NCI-H748 treated with DMSO at 0.1 percent for 48 hours (cell line): ENCODE measurements at regions not wholly inside any gene's neighbourhood (a gene's known extent, or its start where the extent isn't known, plus 50 kb on each side); places are given as distances from the start of the nearest gene placed in this dataset.
"Not testable (repeated sequence)": the region's sequence is repeated elsewhere in the genome, so short reads cannot be mapped to it uniquely, and the experiment has no call there.

Experiments used
- DNase-seq: peaks from one replicate; lab custom pipeline; 2025; lab: John Stamatoyannopoulos, UW

DNA sequence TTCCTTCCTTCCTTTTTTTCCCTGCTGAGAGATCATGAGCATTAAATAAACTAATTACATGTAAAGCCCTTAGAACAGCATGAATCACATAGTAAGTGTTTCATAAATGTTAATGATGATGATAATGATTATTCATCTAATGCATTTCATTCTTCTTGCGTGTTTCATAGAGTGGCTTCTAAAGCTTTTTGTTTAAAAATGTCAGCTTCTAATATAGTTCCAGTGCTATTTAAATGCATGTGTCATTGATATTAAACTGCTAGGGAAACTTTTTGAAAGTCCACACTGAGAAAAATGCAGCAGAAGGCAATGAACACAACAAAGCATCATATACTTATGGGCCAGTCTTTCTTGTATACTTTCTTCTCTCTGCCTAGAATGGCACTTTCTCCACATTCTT is 894.8 kb downstream of the REEP3 start:
- no peak for DNase-seq

- no peak for DNase-seq
These were observed 898.3 kb downstream of the REEP3 start for GRCh38 chr10:64419461-64419860.

GRCh38 chr10:64426745-64427144 is 905.5 kb downstream of the REEP3 start:
- DNase-seq, result no peak

DNA sequence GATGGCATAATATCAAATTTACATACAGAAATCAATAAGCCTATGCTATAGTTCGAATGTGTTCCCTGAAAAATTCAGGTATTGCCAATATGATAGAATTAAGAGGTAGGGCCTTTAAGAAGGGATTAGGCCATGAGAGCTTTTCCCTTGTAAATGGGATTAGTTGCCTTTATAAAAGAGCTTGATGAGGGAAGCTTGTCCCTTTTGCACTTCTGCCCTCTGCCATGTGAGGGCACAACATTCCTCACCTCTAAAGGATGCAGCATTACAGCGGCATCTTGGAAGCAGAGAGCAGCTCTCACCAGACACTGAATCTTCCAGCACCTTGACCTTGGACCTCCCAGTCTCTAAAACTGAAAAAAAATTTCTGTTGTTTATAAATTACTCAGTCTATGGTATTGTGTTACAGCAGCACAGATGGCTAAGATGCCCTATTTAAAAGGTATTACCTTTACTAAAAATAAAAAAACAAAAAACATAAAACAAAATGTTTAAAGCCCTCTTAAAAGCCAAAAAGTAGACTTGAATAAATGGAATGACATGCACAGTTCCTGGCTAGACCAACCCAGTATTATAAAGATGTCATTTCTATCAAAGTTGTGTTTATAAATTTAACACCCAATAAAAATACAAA is 909.6 kb downstream of the REEP3 start:
- DNase-seq, result no peak

GRCh38 chr10:64441872-64442271 is 920.7 kb downstream of the REEP3 start:
- not testable (repeated sequence) for DNase-seq

GRCh38 chr10:64444163-64444562 is 923.0 kb downstream of the REEP3 start:
- DNase-seq, result no peak

DNA sequence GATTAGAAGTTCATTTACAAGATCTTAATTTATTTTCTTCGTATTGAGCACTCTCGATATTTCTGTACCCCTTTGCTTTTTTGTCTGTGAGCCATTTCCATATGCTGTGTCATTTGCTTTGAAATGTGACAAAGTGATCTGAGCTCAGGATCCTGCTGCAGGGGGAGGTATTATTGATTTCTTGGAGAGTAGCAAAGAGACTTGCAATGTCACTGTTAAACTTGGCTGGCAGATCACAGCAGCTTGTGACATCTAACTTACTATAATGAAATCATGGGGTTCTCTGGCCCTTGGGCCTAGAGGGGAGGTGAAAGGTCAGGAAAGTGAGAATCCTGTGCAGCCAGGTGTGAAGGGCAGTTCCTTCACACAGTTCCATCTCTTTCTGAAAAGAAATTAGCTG is 923.4 kb downstream of the REEP3 start:
- DNase-seq, result no peak

GRCh38 chr10:64449603-64450002 is 928.4 kb downstream of the REEP3 start:
- no peak for DNase-seq

GRCh38 chr10:64450312-64450711 is 929.1 kb downstream of the REEP3 start:
- DNase-seq, result no peak

- no peak for DNase-seq
These were observed 933.8 kb downstream of the REEP3 start for GRCh38 chr10:64454962-64455361.

GRCh38 chr10:64458306-64458705 is 937.1 kb downstream of the REEP3 start:
- DNase-seq, result no peak

DNA sequence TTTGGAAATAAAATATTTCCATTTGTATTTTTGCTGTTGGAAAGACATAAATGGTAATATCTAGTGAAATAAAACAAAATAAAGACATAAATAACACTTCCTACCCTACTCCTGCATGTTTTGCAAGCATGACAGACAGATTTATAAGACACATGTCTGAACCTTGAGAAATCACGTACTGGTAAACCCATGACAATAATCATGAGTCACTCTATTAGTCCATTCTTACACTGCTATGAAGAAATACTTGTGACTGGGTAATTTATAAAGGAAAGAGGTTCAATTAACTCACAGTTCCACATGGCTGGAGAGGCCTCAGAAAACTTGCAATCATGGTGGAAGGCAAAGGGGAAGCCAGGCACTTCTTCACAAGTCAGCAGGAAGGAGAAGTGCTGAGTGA is 942.2 kb downstream of the REEP3 start:
- DNase-seq, result no peak

DNA sequence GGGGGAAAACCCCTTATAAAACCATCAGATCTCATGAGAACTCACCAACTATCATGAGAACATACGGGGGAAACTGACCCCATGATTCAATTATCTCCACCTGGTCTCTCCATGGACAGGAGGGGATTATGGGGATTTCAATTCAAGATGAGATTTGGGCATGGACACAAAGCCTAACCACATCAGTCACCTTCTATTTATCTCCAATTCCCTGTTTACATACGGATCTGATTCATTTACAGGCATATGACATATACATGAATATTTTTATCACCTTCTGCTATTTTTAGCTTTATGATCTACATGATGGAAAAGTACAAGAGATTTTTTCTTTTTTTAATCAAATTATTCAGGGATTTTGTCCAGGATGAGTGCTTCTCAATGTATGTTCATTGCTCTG is 944.5 kb downstream of the REEP3 start:
- DNase-seq, result no peak

DNA sequence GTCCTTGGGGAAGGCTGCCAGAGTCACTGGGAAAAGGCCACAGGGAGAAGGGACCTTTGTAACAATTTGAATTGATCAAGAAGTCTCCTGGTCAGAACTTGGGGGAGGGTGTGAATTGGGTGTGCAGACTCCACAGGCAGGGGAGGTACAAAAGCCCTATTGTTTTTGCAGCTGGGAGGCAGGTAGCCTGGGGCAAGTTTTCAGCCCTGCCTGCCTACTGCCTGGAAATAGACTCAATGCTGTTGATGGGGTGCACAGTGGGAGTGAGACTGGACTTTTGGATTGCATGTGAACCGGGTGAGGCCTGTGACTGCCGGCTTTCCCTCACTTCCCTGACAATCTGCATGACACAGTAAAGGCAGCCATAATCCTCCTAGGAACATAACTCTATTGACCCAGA is 947.0 kb downstream of the REEP3 start:
- DNase-seq, result no peak

DNA sequence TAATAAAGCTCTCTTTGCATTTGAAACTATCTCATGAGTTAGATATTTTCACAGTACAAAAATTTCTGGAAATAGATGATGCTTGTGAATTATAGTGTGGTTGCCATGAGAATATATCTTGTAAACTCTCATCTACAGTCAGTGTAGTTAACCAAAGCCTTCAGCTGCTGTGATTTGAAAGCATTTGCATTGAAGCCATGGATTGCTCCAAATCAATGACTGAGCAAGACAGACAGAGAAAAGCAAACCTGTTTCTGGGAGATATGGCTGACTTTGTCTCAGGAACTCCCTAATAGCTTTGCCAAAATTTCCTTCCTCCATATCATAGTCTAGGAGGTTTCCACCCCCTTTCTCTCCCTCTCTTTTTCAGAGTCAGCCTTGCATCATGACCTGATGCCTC is 955.3 kb downstream of the REEP3 start:
- no peak for DNase-seq

- no peak for DNase-seq
These were observed 956.6 kb downstream of the REEP3 start for GRCh38 chr10:64477791-64478190.

DNA sequence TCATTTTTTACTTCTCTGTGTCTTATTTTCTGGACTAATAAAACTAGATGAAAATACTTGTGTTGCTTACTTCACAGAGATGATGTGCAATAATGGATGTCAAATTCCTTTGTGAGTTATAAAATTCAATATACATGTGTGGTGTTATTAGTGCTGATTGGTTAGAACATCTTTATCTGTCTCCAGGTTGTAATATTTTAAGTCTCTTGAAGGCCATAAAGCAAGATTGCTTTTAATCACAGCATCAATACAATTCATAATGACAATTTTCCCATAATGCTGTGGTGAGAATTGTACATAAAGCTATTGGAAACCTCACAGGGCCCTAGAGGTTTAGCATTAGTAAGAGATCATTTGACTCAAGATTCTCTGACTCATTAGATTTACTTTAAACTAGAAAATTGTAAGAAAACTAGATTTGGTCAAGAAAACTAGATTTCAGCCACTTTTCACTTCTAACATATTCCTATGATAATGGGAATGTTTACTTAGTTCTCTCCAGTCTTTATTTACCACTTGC is 963.7 kb downstream of the REEP3 start:
- DNase-seq, result no peak

DNA sequence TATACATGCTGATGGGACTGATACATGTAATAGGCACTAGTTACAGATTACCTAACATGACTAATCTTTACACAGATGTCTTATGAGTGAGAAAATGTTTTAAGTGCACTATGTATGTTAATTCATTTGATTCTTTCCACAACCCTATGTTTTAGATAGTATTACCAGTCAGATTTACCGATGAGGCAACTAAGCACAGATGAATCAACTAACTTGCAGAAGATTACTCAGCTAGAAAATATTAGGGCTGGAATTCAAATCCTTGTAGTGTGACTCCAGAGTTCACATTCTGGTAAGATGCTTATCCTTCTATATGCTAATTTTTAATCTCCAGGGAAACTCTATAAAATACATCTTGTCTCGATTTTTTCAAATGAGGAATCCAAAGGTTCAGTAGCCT is 964.9 kb downstream of the REEP3 start:
- no peak for DNase-seq

DNA sequence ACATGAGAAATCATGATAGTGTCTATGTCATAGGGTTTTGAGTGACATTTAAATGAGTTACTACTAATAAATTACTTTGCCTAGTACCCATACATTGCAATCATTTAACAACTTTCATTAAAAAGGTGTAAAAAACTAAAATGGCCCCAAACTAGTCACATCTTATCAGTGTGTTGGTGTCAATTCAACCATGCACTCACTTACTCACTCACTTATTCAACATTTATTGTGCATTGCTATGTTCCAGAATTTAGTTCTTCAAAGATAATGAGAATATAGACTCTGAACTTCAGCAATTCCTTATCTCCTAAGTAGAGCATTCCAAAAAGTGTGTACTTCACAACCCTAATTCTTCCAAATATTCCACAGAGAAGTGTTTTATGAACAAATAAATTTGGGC is 965.7 kb downstream of the REEP3 start:
- no peak for DNase-seq

DNA sequence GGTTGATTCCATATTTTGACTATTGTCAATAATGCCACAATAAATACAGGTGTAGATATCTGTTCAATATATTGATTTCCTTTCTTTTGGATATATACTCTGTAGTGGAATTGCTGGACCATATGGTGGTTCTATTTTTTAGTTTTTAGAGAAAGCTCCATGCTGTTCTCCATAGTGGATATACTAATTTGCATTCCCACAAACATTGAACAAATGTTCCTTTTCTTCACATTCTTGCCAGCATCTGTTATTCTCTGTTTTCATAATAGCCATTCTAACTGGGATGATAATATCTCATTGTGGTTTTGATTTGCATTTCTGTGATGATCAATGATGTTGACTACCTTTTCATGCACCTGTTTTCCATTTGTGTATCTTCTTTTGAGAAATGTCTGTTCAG is 973.7 kb downstream of the REEP3 start:
- no peak for DNase-seq

DNA sequence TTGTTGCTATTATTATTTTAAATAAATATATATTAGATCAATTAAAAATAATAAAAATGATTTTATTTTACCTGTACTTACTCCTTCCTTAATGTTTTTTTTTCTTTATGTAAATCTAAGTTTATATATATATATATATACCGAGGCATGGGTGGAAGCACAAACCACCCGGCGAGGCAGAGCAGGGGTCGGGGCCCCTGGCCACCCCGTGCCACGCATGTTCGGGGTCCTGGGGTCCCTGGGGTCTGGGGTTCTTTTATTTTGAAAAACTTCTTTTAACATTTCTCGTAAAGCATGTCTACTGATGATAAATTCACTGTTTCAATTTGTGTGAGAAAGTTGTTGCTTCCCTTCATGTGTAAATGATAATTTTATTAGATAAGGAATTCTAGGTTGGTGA is 976.1 kb downstream of the REEP3 start:
- no peak for DNase-seq

GRCh38 chr10:64501807-64502206 is 980.6 kb downstream of the REEP3 start:
- no peak for DNase-seq

DNA sequence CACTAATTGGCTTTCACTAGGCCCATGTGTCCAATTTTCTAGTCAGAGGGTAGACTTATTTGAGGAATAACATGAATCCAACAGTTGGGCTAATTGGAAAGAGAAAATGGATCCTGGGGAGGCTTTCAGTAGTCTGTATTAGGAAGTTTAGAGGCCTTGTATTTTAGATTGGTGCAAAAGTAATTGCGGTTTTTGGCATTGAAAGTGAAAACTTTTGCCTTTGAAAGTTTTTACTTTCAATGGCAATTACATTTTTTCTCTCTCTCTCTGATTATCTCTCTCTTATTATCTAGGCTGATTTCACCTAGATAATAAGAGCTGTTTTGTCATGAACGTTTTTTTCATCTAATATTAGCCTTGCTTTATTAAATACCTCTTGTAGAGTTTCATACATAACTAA is 981.7 kb downstream of the REEP3 start:
- no peak for DNase-seq

DNA sequence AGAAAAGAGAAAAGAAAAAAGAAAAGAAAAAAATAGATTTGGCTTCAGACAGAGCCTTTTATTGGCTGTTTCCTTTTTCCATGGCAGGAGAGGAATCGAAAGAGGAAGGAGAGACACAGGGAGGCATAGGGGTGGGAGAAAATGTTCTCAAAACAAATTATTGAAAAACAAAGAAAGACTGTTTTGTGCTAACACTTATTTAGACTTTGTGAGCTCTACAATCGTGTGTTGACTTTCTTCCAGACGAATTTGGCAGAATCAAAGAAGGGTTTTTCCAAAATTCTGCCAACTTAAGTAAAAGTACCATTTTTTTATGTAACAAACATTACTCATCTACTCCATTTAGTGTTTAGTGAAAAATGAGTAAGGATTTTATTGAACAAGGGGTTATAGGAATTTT is 982.2 kb downstream of the REEP3 start:
- DNase-seq, result no peak

DNA sequence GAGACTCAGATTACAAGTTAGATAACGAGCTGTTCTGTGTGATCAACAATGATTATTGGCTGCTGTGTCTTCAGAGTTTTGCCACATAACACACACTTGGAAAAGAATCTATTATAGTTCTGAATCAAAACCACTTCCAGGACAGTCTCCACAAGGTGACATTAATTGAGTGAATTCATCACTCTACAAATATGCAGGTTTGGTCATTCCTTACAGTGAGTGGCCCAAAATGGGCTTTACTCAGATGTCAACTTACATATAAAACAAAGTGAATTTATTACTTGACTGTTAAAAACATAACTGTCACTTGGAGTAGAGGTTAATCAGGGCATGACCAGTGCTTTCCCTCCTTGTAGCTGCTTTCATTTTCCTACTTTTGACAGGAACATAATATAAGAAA is 984.3 kb downstream of the REEP3 start:
- DNase-seq, result no peak
